Stimulated activated CD8-positive, alpha-beta memory T cell treated with anti-CD3 and anti-CD28 coated beads, Interleukin-2, amount 100 ng/mL, for 48 hours (primary cell): ENCODE measurements at regions not wholly inside any gene's neighbourhood (a gene's known extent, or its start where the extent isn't known, plus 50 kb on each side); places are given as distances from the start of the nearest gene placed in this dataset.

Source experiments
- DNase-seq, 2 donors: peaks; one replicate each; pipeline ENCODE4 v3.0.0-alpha.2; 2020; ENCODE audit warnings: low read depth in 2 of 2

DNA sequence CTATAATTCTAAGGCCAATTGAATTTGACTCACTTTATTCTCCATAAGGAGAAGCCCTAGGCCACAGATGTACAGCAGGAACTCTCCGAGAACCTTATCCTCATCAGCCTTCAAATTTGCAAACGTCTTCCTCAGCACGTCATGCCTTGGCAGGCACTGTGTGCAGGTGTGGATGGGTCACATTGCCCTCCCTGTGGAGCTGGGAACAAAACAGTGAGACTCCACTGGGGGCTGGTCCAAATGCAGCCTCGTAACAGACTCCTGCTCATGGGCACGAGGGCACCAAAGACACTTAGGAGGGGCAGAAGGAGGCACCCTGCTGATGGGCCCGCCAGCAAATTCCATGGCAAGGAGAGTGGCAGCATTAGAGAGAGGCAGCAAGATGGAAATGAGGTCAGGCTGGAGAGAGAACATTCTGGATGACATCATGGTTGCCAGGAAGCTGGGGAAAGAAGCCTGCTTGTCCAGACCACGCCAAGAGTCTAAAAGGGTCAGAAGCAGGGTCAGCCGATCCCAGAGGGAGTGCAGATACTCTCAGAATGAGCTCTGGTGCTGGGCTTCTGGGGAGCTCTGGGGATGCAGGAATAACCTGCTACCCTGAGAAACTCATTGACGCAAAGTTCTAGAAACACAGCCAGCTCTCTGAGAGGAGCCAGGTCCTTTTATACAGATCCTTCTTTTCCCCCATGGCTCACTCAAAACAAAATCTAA lies 242.2 kb downstream of the B3GLCT start:
- no peak for DNase-seq

DNA sequence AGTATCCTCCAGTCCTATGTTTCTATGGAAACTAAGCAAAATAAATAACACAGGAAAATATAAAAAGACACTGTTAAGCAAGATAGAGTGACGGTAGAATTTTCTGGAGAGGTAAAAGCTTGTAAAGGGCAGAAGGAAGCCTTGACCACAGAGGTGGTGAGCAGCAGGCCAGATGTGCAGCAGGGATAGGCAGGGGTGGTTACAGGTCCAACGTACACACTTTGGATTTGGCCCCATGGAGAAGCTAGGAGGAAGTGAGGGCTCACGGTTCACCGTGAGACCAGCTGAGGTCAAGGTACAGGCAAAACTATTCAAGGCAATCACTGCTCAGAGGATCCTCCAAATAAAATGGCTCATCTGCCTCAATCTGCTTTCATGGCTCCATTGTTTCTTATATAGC lies 242.8 kb downstream of the B3GLCT start:
- no peak for DNase-seq

DNA sequence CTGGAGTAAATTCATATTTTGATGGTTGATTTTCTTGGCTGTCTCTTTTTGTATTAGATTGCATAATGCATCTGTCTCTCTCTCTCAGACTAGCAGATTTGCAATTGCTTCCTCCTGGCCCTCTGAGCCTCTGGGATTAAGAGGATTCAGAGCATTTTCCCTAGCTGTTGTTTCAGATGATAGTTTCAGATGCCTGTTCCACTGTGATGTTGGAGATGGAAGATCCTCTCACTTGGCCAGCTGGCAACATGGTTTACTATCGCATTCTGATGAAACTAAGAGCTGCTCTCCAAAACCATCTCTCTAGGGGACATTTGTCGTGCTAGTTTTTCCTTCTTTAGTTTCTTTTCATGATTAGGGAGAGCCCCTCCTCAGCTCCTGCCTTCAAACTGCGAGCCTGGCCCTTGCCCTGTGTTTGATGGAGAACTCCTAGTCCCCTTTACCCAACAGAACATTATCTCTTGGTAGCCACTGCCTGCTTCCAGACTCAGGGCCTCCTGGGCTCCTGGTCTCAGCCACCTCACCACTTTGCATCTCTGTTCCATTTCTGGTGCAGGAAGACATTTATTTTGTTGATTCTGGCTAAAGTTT lies 244.6 kb downstream of the B3GLCT start:
- no peak for DNase-seq

DNA sequence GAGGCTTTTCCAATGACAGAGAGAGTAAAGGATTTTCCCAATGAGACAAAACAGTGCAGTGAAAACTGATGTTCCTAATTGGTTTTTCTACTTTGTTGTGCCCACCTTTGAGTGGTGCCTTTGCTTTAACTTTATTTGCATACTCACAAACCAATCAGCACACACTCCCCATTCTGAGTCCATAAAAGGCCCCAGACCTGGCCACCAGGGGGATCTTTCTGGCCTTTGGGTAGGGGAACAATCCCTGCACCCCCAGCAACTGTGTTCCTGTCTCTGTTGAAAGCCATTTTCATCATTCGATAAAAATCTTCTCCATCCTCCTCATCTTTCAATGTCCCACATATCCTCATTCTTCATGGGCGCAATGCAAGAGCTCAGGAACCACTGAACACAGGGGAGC lies 252.8 kb downstream of the B3GLCT start:
- no peak for DNase-seq

DNA sequence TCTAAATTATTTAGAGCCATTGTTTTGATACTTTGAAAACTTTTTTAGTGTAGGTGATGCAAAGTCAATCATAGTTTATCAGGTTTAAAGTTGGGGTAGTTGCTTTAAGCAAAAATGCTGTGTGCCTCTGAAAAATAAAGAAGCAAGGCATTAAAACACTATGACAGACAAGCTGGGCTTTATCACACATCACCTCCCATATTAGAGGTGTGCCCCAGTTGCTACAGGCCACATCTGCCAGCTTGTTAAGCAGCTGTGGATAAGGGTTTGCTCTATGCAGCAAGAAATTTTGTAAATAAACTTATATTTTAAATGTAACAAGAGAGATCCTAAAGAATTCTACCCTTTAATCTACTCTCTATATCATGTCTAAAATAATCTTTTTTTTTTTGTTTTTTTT lies 255.8 kb downstream of the B3GLCT start:
- DNase-seq, result no peak

GRCh38 chr13:31456056-31456455 lies 256.3 kb downstream of the B3GLCT start:
- no peak for DNase-seq

GRCh38 chr13:31460061-31460460 lies 260.3 kb downstream of the B3GLCT start:
- no peak for DNase-seq

DNA sequence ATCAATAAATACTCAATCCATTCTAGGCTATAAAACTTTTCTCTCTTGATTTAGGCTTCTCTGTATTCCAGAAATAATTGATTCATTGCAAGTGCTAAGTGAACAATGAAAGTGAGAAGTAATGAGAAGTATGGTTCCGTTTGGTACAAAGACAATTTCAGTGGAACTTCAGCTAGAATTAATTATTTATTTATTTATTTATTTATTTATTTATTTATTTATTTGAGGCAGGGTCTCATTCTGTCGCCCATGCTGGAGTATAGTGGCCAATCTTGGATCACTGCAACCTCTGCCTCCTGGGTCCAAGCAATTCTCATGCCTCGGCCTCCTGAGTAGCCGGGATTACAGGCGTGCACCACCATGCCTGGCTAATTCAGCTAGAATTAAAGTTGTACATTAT lies 262.1 kb downstream of the B3GLCT start:
- DNase-seq, result no peak

- no peak for DNase-seq
Measured at GRCh38 chr13:31462766-31463165, 263.0 kb downstream of the B3GLCT start.

- DNase-seq, result no peak
Measured at GRCh38 chr13:31468114-31468902, 268.5 kb downstream of the B3GLCT start.

- no peak for DNase-seq
Measured at GRCh38 chr13:31469377-31469776, 269.6 kb downstream of the B3GLCT start.

DNA sequence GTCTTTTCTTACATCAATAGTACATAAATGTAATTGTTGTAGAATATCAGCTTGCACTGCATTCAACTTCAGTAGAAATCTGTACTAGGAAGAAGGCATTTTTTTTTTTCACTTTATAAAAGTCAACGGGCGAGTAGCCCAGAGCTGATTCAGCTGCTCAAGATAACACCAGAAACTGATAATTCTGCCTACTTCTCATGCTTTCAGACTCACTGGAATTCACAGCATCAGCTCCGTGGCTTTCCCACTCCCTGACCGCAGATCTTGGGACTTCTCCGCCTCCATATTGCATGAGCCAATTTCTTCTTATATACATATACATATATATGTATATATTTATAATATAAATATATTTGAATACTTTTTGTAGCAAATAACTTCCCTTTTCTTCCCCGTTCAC lies 263.1 kb upstream of the RXFP2 start:
- DNase-seq, result no peak

GRCh38 chr13:31476753-31477152 lies 262.6 kb upstream of the RXFP2 start:
- no peak for DNase-seq

DNA sequence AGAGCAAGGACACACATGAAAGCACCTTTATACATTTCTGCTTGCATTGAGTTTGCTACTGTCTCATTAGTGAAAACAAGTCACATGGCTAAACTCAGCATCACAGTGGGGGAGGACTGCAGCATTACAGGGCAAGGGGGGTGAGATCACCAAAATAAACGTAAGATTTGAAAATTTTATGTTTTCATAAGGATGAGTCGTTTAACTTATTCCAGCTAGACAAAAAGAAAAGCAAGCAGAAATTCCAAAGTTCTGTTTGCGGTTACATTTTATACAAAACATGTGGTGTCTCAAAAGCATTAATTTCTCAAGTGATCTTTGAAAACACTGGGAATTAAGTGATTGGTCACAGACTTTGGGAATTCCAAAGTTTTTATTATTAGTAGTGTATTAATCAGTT lies 261.4 kb upstream of the RXFP2 start:
- no peak for DNase-seq

GRCh38 chr13:31485183-31485582 lies 254.1 kb upstream of the RXFP2 start:
- no peak for DNase-seq

DNA sequence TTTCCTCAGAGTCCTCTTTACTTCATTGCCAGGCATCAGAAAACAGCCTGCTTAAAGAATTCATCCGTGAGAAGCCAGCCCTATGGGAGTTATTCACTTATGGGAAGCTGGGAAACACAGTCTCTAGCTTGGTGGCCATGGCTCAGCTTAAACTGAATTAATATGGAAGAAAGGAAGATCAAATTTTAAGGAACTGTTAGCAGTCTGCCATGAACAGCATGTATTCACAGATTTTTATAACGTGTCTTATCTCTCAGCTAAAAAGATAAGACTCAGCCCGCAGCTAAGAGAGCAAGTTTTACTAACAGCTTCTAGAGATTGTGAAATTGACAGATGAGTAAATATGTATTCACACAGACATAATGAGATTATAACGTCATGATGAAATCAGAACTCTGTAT lies 253.7 kb upstream of the RXFP2 start:
- DNase-seq, result no peak

- no peak for DNase-seq
Measured at GRCh38 chr13:31495336-31495735, 244.0 kb upstream of the RXFP2 start.

DNA sequence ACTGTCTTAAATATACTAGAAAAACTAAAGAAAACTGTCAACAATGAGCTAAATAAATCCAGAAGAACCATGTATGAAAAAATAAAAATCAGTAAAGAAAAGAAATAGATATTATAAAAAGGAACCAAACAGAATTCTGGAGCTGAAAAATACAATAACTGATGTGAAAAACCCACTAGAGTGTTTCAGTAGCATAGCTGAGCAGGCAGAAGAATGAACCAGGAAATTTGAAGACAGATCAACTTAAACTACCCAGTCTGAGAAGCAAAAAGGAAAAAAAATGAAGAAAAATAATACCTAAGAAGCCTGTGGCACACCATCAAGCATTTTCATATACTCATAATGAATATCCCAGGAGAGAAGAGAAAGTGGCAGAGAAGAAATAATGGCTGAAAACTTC lies 240.1 kb upstream of the RXFP2 start:
- no peak for DNase-seq

GRCh38 chr13:31503626-31504025 lies 235.7 kb upstream of the RXFP2 start:
- no peak for DNase-seq

- DNase-seq, result no peak
Measured at GRCh38 chr13:31504918-31505317, 234.4 kb upstream of the RXFP2 start.

DNA sequence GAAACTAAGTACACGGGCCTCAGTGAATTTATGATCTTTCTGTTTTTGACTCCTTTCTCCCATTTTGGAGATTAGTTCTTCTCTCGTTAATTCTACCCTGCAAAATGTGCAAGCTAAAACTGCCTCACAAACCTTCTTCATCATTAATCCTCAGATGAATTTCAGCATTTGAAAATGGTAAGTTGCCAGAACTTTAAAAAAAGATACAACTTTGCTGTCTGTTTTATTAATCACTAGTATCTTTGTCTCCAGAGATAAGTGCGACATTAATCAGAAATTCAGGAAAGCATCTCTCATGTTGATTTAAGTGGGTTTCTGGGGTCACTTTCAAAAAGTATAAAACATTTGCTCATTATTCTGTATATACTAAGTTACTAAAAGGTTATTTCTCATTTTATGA lies 227.0 kb upstream of the RXFP2 start:
- DNase-seq, result no peak

DNA sequence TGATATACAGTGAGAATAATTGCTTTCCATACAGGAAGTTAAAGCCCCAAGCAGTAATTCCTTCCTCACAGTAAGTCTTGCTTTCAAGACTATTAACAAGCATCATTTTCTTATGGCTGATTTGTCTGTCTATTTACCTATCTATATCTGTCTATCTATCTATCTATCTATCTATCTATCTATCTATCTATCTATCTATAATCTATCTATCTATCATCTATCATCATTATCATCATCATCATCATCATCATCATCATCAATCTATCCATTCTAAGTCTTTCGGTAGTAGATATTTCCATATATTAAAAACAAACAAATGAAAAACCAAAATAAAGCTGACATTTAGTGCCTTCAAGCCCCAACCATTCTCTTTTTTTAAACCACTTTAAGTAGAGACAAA lies 224.4 kb upstream of the RXFP2 start:
- no peak for DNase-seq

GRCh38 chr13:31515427-31515826 lies 223.9 kb upstream of the RXFP2 start:
- no peak for DNase-seq
